Keratinocyte (primary cell): ENCODE measurements at regions not wholly inside any gene's neighbourhood (a gene's known extent, or its start where the extent isn't known, plus 50 kb on each side); places are given as distances from the start of the nearest gene placed in this dataset.

ENCODE experiments used
- DNase-seq: peaks from one replicate; pipeline ENCODE4 v3.0.0-alpha.2; 2011; ENCODE audit warnings: low read depth, missing footprints, low spot score
- FAIRE-seq: peaks from 2 replicates; lab custom pipeline; 2011; peaks lifted over from hg19 to GRCh38; lab: Jason Lieb, UNC
- H2AFZ ChIP-seq: 2 replicates; pipeline ENCODE4 v1.6.0; 2012; ENCODE audit warnings: low read length, control low read depth, inconsistent platforms; ENCODE audit not compliant: control insufficient read depth
- H3K27ac ChIP-seq: 2 replicates; pipeline ENCODE4 v1.5.1; 2011; ENCODE audit warnings: low read length; ENCODE audit not compliant: control insufficient read depth, insufficient read depth
- H3K27me3 ChIP-seq: 3 replicates; pipeline ENCODE4 v1.6.0; 2011; ENCODE audit warnings: low read length; ENCODE audit not compliant: control insufficient read depth, insufficient read depth; ENCODE audit errors: extremely low read depth
- H3K36me3 ChIP-seq, 2 experiments: 2 replicates in 1 of 2; 3 replicates in 1 of 2; pipeline ENCODE4 v1.5.1; 2011; ENCODE audit warnings: low read length in 2 of 2, mild to moderate bottlenecking in 1 of 2; ENCODE audit not compliant: control insufficient read depth in 2 of 2, insufficient read depth in 2 of 2; ENCODE audit errors: extremely low read depth in 1 of 2
- H3K4me1 ChIP-seq: 3 replicates; pipeline ENCODE4 v1.5.1; 2011; ENCODE audit warnings: low read length; ENCODE audit not compliant: control insufficient read depth, insufficient read depth; ENCODE audit errors: extremely low read depth
- H3K4me2 ChIP-seq: 3 replicates; pipeline ENCODE4 v1.6.0; 2011; ENCODE audit warnings: low read depth, low read length; ENCODE audit not compliant: control insufficient read depth, insufficient read depth; ENCODE audit errors: extremely low read depth
- H3K4me3 ChIP-seq, 3 experiments: fragments of 200-600 bp in 1 of 3; sonication (generic) in 1 of 3; 2 replicates in 2 of 3; 3 replicates in 1 of 3; pipeline ENCODE4 v1.5.1; 2011 to 2016; ENCODE audit warnings: low read length in 3 of 3, mild to moderate bottlenecking in 3 of 3, control low read depth in 2 of 3, inconsistent platforms in 1 of 3, low read depth in 1 of 3, mixed read lengths in 1 of 3, mixed run types in 1 of 3, moderate library complexity in 1 of 3; ENCODE audit not compliant: control insufficient read depth in 2 of 3, insufficient read depth in 2 of 3; ENCODE audit errors: extremely low read depth in 1 of 3
- H3K79me2 ChIP-seq: 2 replicates; pipeline ENCODE4 v1.6.0; 2012; ENCODE audit warnings: low read length; ENCODE audit not compliant: control insufficient read depth, insufficient read depth
- H3K9ac ChIP-seq: 3 replicates; pipeline ENCODE4 v1.6.0; 2011; ENCODE audit warnings: low read length; ENCODE audit not compliant: control insufficient read depth, insufficient read depth; ENCODE audit errors: extremely low read depth
- H3K9me1 ChIP-seq: 3 replicates; pipeline ENCODE4 v1.6.0; 2011; ENCODE audit warnings: low read length; ENCODE audit not compliant: control insufficient read depth, insufficient read depth; ENCODE audit errors: extremely low read depth
- H3K9me3 ChIP-seq: 2 replicates; pipeline ENCODE4 v1.5.1; 2012; ENCODE audit warnings: low read depth, low read length; ENCODE audit not compliant: control insufficient read depth
- H4K20me1 ChIP-seq: 3 replicates; pipeline ENCODE4 v1.6.0; 2011; ENCODE audit warnings: low read length; ENCODE audit not compliant: control insufficient read depth, insufficient read depth; ENCODE audit errors: extremely low read depth
- EZH2 ChIP-seq: IDR thresholded peaks from one replicate; pipeline ENCODE4 v1.6.1; 2012; ENCODE audit warnings: inconsistent platforms, mild to moderate bottlenecking, low read length, moderate library complexity
- dilution Hi-C: fragments of 300-500 bp; cut with MboI; formaldehyde crosslinking; loops from one replicate; pipeline ENCODE4 v1.7.0; 2020; ENCODE audit warnings: low sequenced_read_pairs; ENCODE audit not compliant: extremely low pct_ligation_motif_present
- TF ChIP-seq, protein P1 (sequence below), 3 experiments: IDR thresholded peaks in 1 of 3; conservative IDR thresholded peaks in 1 of 3; optimal IDR thresholded peaks in 1 of 3; 2 replicates in 2 of 3; 3 replicates in 1 of 3; pipeline versions ENCODE3 to v1.5.1; 2011; ENCODE audit warnings: low read length in 3 of 3, mild to moderate bottlenecking in 3 of 3, moderate library complexity in 2 of 3, control low read depth in 1 of 3, inconsistent platforms in 1 of 3; ENCODE audit not compliant: insufficient read depth in 2 of 3; ENCODE audit errors: extremely low read depth in 1 of 3

DNA sequence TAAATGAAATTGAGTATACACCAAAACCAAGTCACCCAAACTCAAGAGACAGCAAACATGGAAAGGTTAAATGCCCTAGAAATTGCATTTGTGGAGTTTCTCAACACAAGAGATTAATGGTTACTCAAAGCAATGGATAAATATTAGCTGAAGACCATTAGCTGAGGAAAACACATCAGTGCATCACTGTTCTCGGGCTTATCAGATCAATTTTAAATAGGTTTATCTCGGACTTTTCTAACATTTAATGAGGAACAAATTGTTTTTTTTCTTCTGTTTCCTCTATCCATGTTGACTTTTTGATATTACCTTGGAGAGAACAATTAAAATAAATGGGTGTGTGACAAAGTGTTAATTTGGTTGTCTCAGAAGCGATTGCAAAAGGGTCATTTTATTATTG, 105.4 kb upstream of the PIK3C3 start:
- Histone ChIP-seq H3K27me3 (no peaks in the 10 kb centered on the region), H3K79me2 (no peaks in the 10 kb centered on the region), H2AFZ (no peak overlapping the region), H3K9me1 (no peaks in the 10 kb centered on the region), H3K4me3 (no peak overlapping the region), H4K20me1 (no peaks in the 10 kb centered on the region), H3K9ac (no peak overlapping the region), H3K36me3 (no peaks in the 10 kb centered on the region), H3K4me1 (peaks cover 4% of the 10 kb centered on the region), H3K27ac (no peak overlapping the region), H3K9me3 (no peaks in the 10 kb centered on the region), H3K4me2 (no peak overlapping the region)
- dilution Hi-C loops: no loop called here
- FAIRE-seq (no peak), DNase-seq (no peak)
- TF ChIP-seq, protein P1, sequence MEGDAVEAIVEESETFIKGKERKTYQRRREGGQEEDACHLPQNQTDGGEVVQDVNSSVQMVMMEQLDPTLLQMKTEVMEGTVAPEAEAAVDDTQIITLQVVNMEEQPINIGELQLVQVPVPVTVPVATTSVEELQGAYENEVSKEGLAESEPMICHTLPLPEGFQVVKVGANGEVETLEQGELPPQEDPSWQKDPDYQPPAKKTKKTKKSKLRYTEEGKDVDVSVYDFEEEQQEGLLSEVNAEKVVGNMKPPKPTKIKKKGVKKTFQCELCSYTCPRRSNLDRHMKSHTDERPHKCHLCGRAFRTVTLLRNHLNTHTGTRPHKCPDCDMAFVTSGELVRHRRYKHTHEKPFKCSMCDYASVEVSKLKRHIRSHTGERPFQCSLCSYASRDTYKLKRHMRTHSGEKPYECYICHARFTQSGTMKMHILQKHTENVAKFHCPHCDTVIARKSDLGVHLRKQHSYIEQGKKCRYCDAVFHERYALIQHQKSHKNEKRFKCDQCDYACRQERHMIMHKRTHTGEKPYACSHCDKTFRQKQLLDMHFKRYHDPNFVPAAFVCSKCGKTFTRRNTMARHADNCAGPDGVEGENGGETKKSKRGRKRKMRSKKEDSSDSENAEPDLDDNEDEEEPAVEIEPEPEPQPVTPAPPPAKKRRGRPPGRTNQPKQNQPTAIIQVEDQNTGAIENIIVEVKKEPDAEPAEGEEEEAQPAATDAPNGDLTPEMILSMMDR (optimal IDR thresholded peaks at IDR 0.05 in 1 of 3, IDR thresholded peaks at IDR 0.05 in 1 of 3, conservative IDR thresholded peaks at IDR 0.05 in 1 of 3; ENCODE audit: extremely low read depth in 1 of 3, insufficient read depth in 2 of 3, low read length in 3 of 3): no peak
- no peak for TF ChIP-seq EZH2

GRCh38 chr18:41845563-41845962, 109.5 kb upstream of the PIK3C3 start:
- H3K27ac ChIP-seq: no peak overlapping the region
- no peak overlapping the region for H3K4me2 ChIP-seq
- H2AFZ ChIP-seq: no peak overlapping the region
- H3K36me3 ChIP-seq: no peaks in the 10 kb centered on the region
- FAIRE-seq (no peak), DNase-seq (no peak)
- H3K79me2 ChIP-seq: no peaks in the 10 kb centered on the region
- H3K4me3 ChIP-seq: no peak overlapping the region
- no peak overlapping the region for H3K9ac ChIP-seq
- dilution Hi-C loops: no loop called here
- H3K4me1 ChIP-seq: peaks cover 7% of the 10 kb centered on the region
- TF ChIP-seq EZH2: no peak
- TF ChIP-seq, protein P1 (optimal IDR thresholded peaks at IDR 0.05 in 1 of 3, IDR thresholded peaks at IDR 0.05 in 1 of 3, conservative IDR thresholded peaks at IDR 0.05 in 1 of 3; ENCODE audit: extremely low read depth in 1 of 3, insufficient read depth in 2 of 3, low read length in 3 of 3): no peak
- H3K9me3 ChIP-seq: no peaks in the 10 kb centered on the region
- no peaks in the 10 kb centered on the region for H3K27me3 ChIP-seq
- no peaks in the 10 kb centered on the region for H4K20me1 ChIP-seq
- no peaks in the 10 kb centered on the region for H3K9me1 ChIP-seq
